ENCODE measurements at regions not wholly inside any gene's neighbourhood (a gene's known extent, or its start where the extent isn't known, plus 50 kb on each side); places are given as distances from the start of the nearest gene placed in this dataset.

DNA sequence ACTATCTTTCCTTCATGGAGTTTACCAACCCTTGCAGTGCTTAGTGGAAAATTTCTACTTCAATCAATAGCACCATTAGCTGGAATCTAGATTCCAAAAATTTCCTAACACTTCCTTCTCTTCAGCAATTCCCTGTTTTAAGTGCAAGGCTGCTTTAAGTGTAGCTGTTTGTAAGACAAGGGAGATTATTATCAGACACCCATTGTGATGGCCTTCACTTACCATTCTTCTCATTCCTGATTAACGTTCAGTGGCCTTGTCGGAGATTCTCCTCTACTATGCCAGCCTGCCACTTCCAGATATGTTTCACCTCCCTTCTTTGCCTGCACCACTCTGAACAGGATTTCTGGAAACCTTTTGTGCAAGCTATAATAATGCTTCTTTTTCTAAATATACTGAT, 464.9 kb upstream of the ADGRL2 start:
- H3K36me3 ChIP-seq (ENCODE audit: insufficient read depth, low read length): no peaks in the 10 kb centered on the region
- H3K4me2 ChIP-seq (ENCODE audit: low read length): no peak overlapping the region
- no peaks in the 10 kb centered on the region for H4K20me1 ChIP-seq (ENCODE audit: insufficient read depth)
- H3K79me2 ChIP-seq (replicated peaks; ENCODE audit: insufficient read depth, low read length): no peaks in the 10 kb centered on the region
- no peak overlapping the region for H3K9ac ChIP-seq (ENCODE audit: low read length)
- H3K9me3 ChIP-seq (ENCODE audit: low read length): no peaks in the 10 kb centered on the region
- no peak overlapping the region for H3K27ac ChIP-seq (ENCODE audit: low read length)
- no peak overlapping the region for H3K4me3 ChIP-seq (ENCODE audit: low read length)
- H3K9me2 ChIP-seq (ENCODE audit: insufficient read depth, low read length): no peaks in the 10 kb centered on the region
- no peak for TF ChIP-seq TAF1 (IDR thresholded peaks at IDR 0.05; ENCODE audit: low read depth)
- TF ChIP-seq MXI1 (conservative IDR thresholded peaks at IDR 0.05; ENCODE audit: poor library complexity, severe bottlenecking): no peak
- no peak for TF ChIP-seq SMC3 (conservative IDR thresholded peaks at IDR 0.05; ENCODE audit: poor library complexity)
- no peak for TF ChIP-seq POLR2AphosphoS5 (IDR thresholded peaks at IDR 0.05)
- TF ChIP-seq CTCF (IDR thresholded peaks at IDR 0.05; ENCODE audit: poor library complexity, severe bottlenecking): no peak
- TF ChIP-seq REST (IDR thresholded peaks at IDR 0.05; ENCODE audit: borderline replicate concordance): no peak
- no peak for TF ChIP-seq EP300 (conservative IDR thresholded peaks at IDR 0.05; ENCODE audit: poor library complexity, severe bottlenecking)
- TF ChIP-seq RAD21 (conservative IDR thresholded peaks at IDR 0.05): no peak
- TF ChIP-seq EZH2 (IDR thresholded peaks at IDR 0.05; ENCODE audit: borderline replicate concordance, insufficient read depth, low read length, poor library complexity, severe bottlenecking): no peak
- no peaks in the 10 kb centered on the region for H3K27me3 ChIP-seq (ENCODE audit: insufficient read depth, low read depth, low read length)
- H2AFZ ChIP-seq (ENCODE audit: low read depth, low read length): no peak overlapping the region
- H3F3A ChIP-seq (ENCODE audit: insufficient read depth, low read length, poor library complexity, severe bottlenecking): no peaks in the 10 kb centered on the region

- H3K27me3 ChIP-seq (ENCODE audit: insufficient read depth, low read depth, low read length): no peaks in the 10 kb centered on the region
- H3K4me2 ChIP-seq (ENCODE audit: low read length): no peak overlapping the region
- H2AFZ ChIP-seq (ENCODE audit: low read depth, low read length): no peak overlapping the region
- no peaks in the 10 kb centered on the region for H3K36me3 ChIP-seq (ENCODE audit: insufficient read depth, low read length)
- TF ChIP-seq RAD21 (conservative IDR thresholded peaks at IDR 0.05) (no peak), EZH2 (IDR thresholded peaks at IDR 0.05; ENCODE audit: borderline replicate concordance, insufficient read depth, low read length, poor library complexity, severe bottlenecking) (no peak), MXI1 (conservative IDR thresholded peaks at IDR 0.05; ENCODE audit: poor library complexity, severe bottlenecking) (no peak), SMC3 (conservative IDR thresholded peaks at IDR 0.05; ENCODE audit: poor library complexity) (no peak), EP300 (conservative IDR thresholded peaks at IDR 0.05; ENCODE audit: poor library complexity, severe bottlenecking) (no peak), TAF1 (IDR thresholded peaks at IDR 0.05; ENCODE audit: low read depth) (no peak), POLR2AphosphoS5 (IDR thresholded peaks at IDR 0.05) (no peak), REST (IDR thresholded peaks at IDR 0.05; ENCODE audit: borderline replicate concordance) (no peak), CTCF (IDR thresholded peaks at IDR 0.05; ENCODE audit: poor library complexity, severe bottlenecking) (no peak)
- no peaks in the 10 kb centered on the region for H3K79me2 ChIP-seq (replicated peaks; ENCODE audit: insufficient read depth, low read length)
- H3K4me3 ChIP-seq (ENCODE audit: low read length): no peak overlapping the region
- no peaks in the 10 kb centered on the region for H3K9me3 ChIP-seq (ENCODE audit: low read length)
- no peak overlapping the region for H3K9ac ChIP-seq (ENCODE audit: low read length)
- H3F3A ChIP-seq (ENCODE audit: insufficient read depth, low read length, poor library complexity, severe bottlenecking): no peaks in the 10 kb centered on the region
- H3K9me2 ChIP-seq (ENCODE audit: insufficient read depth, low read length): no peaks in the 10 kb centered on the region
- no peak overlapping the region for H3K27ac ChIP-seq (ENCODE audit: low read length)
- no peaks in the 10 kb centered on the region for H4K20me1 ChIP-seq (ENCODE audit: insufficient read depth)
Measured at GRCh38 chr1:81330521-81330920, 470.2 kb upstream of the ADGRL2 start.

All from neural cell (in vitro differentiated cells).